H1 (cell line): ENCODE measurements at regions not wholly inside any gene's neighbourhood (a gene's known extent, or its start where the extent isn't known, plus 50 kb on each side); places are given as distances from the start of the nearest gene placed in this dataset.

ENCODE experiments used
- CTCF ChIA-PET: fragments of 300-600 bp; sonication (Branson Sonifier 250); formaldehyde crosslinking; loops from one replicate; lab custom pipeline; 2021; ENCODE audit not compliant: partially characterized antibody; lab: Charles Lee
- POLR2A ChIA-PET: fragments of 300-600 bp; sonication (Branson Sonifier 250); formaldehyde crosslinking; loops from one replicate; lab custom pipeline; 2021; ENCODE audit warnings: inconsistent platforms; ENCODE audit not compliant: partially characterized antibody; lab: Charles Lee
- DNase-seq, 2 experiments: peaks; one replicate each; pipeline versions ENCODE4 v3.0.0 to v3.0.0-alpha.2; 2010 to 2022; ENCODE audit warnings: low spot score in 2 of 2, low read depth in 1 of 2, mixed read lengths in 1 of 2
- FAIRE-seq: peaks from 2 replicates; lab custom pipeline; 2011; peaks lifted over from hg19 to GRCh38; lab: Jason Lieb, UNC
- H2AFZ ChIP-seq: 2 replicates; pipeline ENCODE4 v1.8.1; 2012; ENCODE audit warnings: low read length, inconsistent platforms
- H2AK5ac ChIP-seq: 2 replicates; pipeline ENCODE4 v1.6.1; 2013; ENCODE audit warnings: low read depth, low read length
- H2BK120ac ChIP-seq: replicated peaks from 2 replicates; pipeline ENCODE3; 2013; ENCODE audit warnings: low read depth, low read length, inconsistent platforms
- H2BK12ac ChIP-seq: 2 replicates; pipeline ENCODE4 v1.6.1; 2013; ENCODE audit warnings: low read depth, low read length
- H2BK15ac ChIP-seq: 2 replicates; pipeline ENCODE4 v1.6.1; 2013; ENCODE audit warnings: low read length
- H2BK20ac ChIP-seq: 2 replicates; pipeline ENCODE4 v1.6.1; 2013; ENCODE audit warnings: low read length
- H2BK5ac ChIP-seq: 2 replicates; pipeline ENCODE4 v1.6.1; 2013; ENCODE audit warnings: low read depth, low read length
- H3K14ac ChIP-seq: 2 replicates; pipeline ENCODE4 v1.6.1; 2013; ENCODE audit warnings: inconsistent platforms; ENCODE audit not compliant: insufficient read length
- H3K18ac ChIP-seq: 2 replicates; pipeline ENCODE4 v1.6.1; 2013; ENCODE audit warnings: low read length; ENCODE audit errors: extremely low read depth
- H3K23ac ChIP-seq: 2 replicates; pipeline ENCODE4 v1.6.1; 2013; ENCODE audit warnings: inconsistent platforms; ENCODE audit not compliant: insufficient read length
- H3K23me2 ChIP-seq: 2 replicates; pipeline ENCODE4 v1.6.1; 2013; ENCODE audit warnings: low read depth, low read length
- H3K27ac ChIP-seq: 2 replicates; pipeline ENCODE4 v1.6.1; 2011; ENCODE audit warnings: low read depth, low read length, inconsistent platforms
- H3K27me3 ChIP-seq, 4 experiments: replicated peaks in 1 of 4; 1 replicate in 1 of 4; 2 replicates in 3 of 4; pipeline versions ENCODE4 v1.6.1 to v1.8.1; 2011 to 2013; ENCODE audit warnings: low read length in 3 of 4, mild to moderate bottlenecking in 3 of 4, inconsistent platforms in 2 of 4, mixed read lengths in 2 of 4, moderate library complexity in 1 of 4; ENCODE audit not compliant: control insufficient read depth in 3 of 4, insufficient read depth in 3 of 4; ENCODE audit errors: extremely low read depth in 1 of 4
- H3K36me3 ChIP-seq, 4 experiments: 2 replicates each; pipeline versions ENCODE4 v1.6.1 to v1.8.1; 2011 to 2013; ENCODE audit warnings: mild to moderate bottlenecking in 4 of 4, low read length in 3 of 4, moderate library complexity in 2 of 4, control low read depth in 1 of 4, inconsistent platforms in 1 of 4; ENCODE audit not compliant: insufficient read depth in 4 of 4, control insufficient read depth in 2 of 4
- H3K4ac ChIP-seq: replicated peaks from 2 replicates; pipeline ENCODE3; 2013; ENCODE audit warnings: low read length, low read depth, mixed read lengths, inconsistent platforms; ENCODE audit not compliant: insufficient read length
- H3K4me1 ChIP-seq, 4 experiments: replicated peaks in 1 of 4; 1 replicate in 1 of 4; 2 replicates in 3 of 4; pipeline versions ENCODE4 v1.6.1 to v1.8.1; 2011 to 2013; ENCODE audit warnings: low read length in 3 of 4, inconsistent platforms in 2 of 4, mixed read lengths in 1 of 4; ENCODE audit not compliant: insufficient read depth in 4 of 4, control insufficient read depth in 3 of 4
- H3K4me2 ChIP-seq, 2 experiments: 2 replicates each; pipeline versions ENCODE4 v1.6.1 to v1.8.1; 2011 to 2013; ENCODE audit warnings: low read depth in 2 of 2, low read length in 2 of 2, control low read depth in 1 of 2, inconsistent platforms in 1 of 2, mild to moderate bottlenecking in 1 of 2; ENCODE audit not compliant: insufficient read depth in 1 of 2
- H3K4me3 ChIP-seq, 4 experiments: fragments of 200-600, 300-600 bp in 1 of 4; sonication (generic), shearing (Covaris generic), sonication (Bioruptor Twin) in 1 of 4; 2 replicates each; pipeline versions ENCODE4 v1.5.1 to v1.8.1; 2011 to 2016; ENCODE audit warnings: low read length in 4 of 4, low read depth in 3 of 4, control low read depth in 2 of 4, inconsistent platforms in 2 of 4, mild to moderate bottlenecking in 2 of 4, mixed read lengths in 1 of 4, moderate library complexity in 1 of 4; ENCODE audit not compliant: insufficient read depth in 2 of 4; ENCODE audit errors: extremely low read depth in 1 of 4
- H3K56ac ChIP-seq: replicated peaks from 2 replicates; pipeline ENCODE3; 2013; ENCODE audit warnings: low read depth, mild to moderate bottlenecking, mixed read lengths, low read length, inconsistent platforms; ENCODE audit not compliant: insufficient read length
- H3K79me1 ChIP-seq: 2 replicates; pipeline ENCODE4 v1.6.1; 2013; ENCODE audit warnings: low read depth, low read length, control low read depth
- H3K79me2 ChIP-seq, 2 experiments: 2 replicates each; pipeline versions ENCODE4 v1.6.1 to v1.8.1; 2012 to 2013; ENCODE audit warnings: low read length in 2 of 2, mild to moderate bottlenecking in 2 of 2, inconsistent platforms in 1 of 2; ENCODE audit not compliant: insufficient read depth in 2 of 2, control insufficient read depth in 1 of 2
- H3K9ac ChIP-seq, 4 experiments: replicated peaks in 1 of 4; 1 replicate in 1 of 4; 2 replicates in 3 of 4; pipeline versions ENCODE4 v1.6.1 to v1.8.1; 2011 to 2013; ENCODE audit warnings: low read depth in 3 of 4, low read length in 3 of 4, control low read depth in 2 of 4, mild to moderate bottlenecking in 2 of 4, moderate library complexity in 2 of 4, inconsistent platforms in 1 of 4; ENCODE audit errors: extremely low read depth in 1 of 4
- H3K9me3 ChIP-seq, 2 experiments: 2 replicates each; pipeline versions ENCODE4 v1.6.1 to v1.8.1; 2012 to 2013; ENCODE audit warnings: mild to moderate bottlenecking in 2 of 2, moderate library complexity in 2 of 2, control low read depth in 1 of 2, inconsistent platforms in 1 of 2, low read depth in 1 of 2, low read length in 1 of 2, mixed read lengths in 1 of 2; ENCODE audit not compliant: insufficient read depth in 2 of 2
- H4K20me1 ChIP-seq, 2 experiments: replicated peaks in 1 of 2; 2 replicates each; pipeline versions ENCODE3 to v1.8.1; 2011 to 2013; ENCODE audit warnings: inconsistent platforms in 2 of 2, low read length in 2 of 2, mild to moderate bottlenecking in 1 of 2; ENCODE audit not compliant: insufficient read depth in 2 of 2, control insufficient read depth in 1 of 2
- H4K5ac ChIP-seq: 2 replicates; pipeline ENCODE4 v1.6.1; 2013; ENCODE audit warnings: low read length, low read depth, mixed read lengths, inconsistent platforms; ENCODE audit not compliant: insufficient read length
- H4K8ac ChIP-seq: 2 replicates; pipeline ENCODE4 v1.8.0; 2013; ENCODE audit warnings: mild to moderate bottlenecking, moderate library complexity, low read length, inconsistent platforms; ENCODE audit not compliant: insufficient read depth; ENCODE audit errors: extremely low read depth
- H4K91ac ChIP-seq: replicated peaks from 2 replicates; pipeline ENCODE3; 2013; ENCODE audit warnings: low read length, mixed read lengths, inconsistent platforms; ENCODE audit not compliant: insufficient read length
- CBX8 ChIP-seq: fragments of 300-800, 300-1000 bp; sonication (generic); IDR thresholded peaks from 2 replicates; pipeline ENCODE4 v1.7.1; 2016; ENCODE audit warnings: low read depth, low read length, borderline replicate concordance
- CEBPB ChIP-seq: IDR thresholded peaks from 2 replicates; pipeline ENCODE4 v1.6.1; 2012; ENCODE audit warnings: low read depth, low read length
- EZH2 ChIP-seq: fragments of 200-600 bp; sonication (generic); IDR thresholded peaks from 2 replicates; pipeline ENCODE4 v1.7.1; 2012; ENCODE audit warnings: low read depth, mild to moderate bottlenecking, moderate library complexity, low read length, inconsistent platforms; ENCODE audit not compliant: severe bottlenecking
- GTF2F1 ChIP-seq: IDR thresholded peaks from 2 replicates; pipeline ENCODE4 v1.6.1; 2012; ENCODE audit warnings: low read depth, low read length, improper control_type of control experiment, borderline replicate concordance
- KDM4A ChIP-seq: IDR thresholded peaks from one replicate; pipeline ENCODE4 v1.7.1; 2012; ENCODE audit warnings: low read depth, mild to moderate bottlenecking, moderate library complexity, low read length, inconsistent platforms; ENCODE audit not compliant: severe bottlenecking
- NRF1 ChIP-seq: IDR thresholded peaks from 2 replicates; pipeline ENCODE4 v1.6.1; 2011; ENCODE audit warnings: mild to moderate bottlenecking, low read depth, low read length, improper control_type of control experiment
- POLR2A ChIP-seq, 2 experiments: IDR thresholded peaks; 1 replicate in 1 of 2; 2 replicates in 1 of 2; pipeline ENCODE4 v1.6.1; 2011; ENCODE audit warnings: low read depth in 2 of 2, low read length in 2 of 2, mild to moderate bottlenecking in 2 of 2; ENCODE audit errors: control extremely low read depth in 1 of 2
- POU5F1 ChIP-seq: IDR thresholded peaks from 2 replicates; pipeline ENCODE4 v1.6.1; 2011; ENCODE audit warnings: low read depth, mild to moderate bottlenecking, low read length, moderate library complexity
- RAD21 ChIP-seq, 2 experiments: IDR thresholded peaks in 1 of 2; conservative IDR thresholded peaks in 1 of 2; 2 replicates each; pipeline ENCODE4 v1.6.1; 2011; ENCODE audit warnings: low read depth in 2 of 2, low read length in 2 of 2, improper control_type of control experiment in 1 of 2, inconsistent platforms in 1 of 2, mild to moderate bottlenecking in 1 of 2, moderate library complexity in 1 of 2
- RNF2 ChIP-seq: fragments of 200-900, 300-1000 bp; sonication (generic); IDR thresholded peaks from 2 replicates; pipeline ENCODE4 v1.7.1; 2016; ENCODE audit warnings: borderline replicate concordance, low read depth, mild to moderate bottlenecking, antibody characterized with exemption, low read length; ENCODE audit not compliant: poor library complexity, severe bottlenecking; ENCODE audit errors: missing control alignments
- SP2 ChIP-seq: IDR thresholded peaks from 2 replicates; pipeline ENCODE4 v1.6.1; 2012; ENCODE audit warnings: mild to moderate bottlenecking, low read length, inconsistent platforms
- TCF12 ChIP-seq: IDR thresholded peaks from 2 replicates; pipeline ENCODE4 v1.6.1; 2011; ENCODE audit warnings: low read depth, mild to moderate bottlenecking, low read length
- TEAD4 ChIP-seq: IDR thresholded peaks from 2 replicates; pipeline ENCODE4 v1.6.1; 2012; ENCODE audit warnings: low read depth, low read length, inconsistent platforms, mixed read lengths
- USF2 ChIP-seq: IDR thresholded peaks from 2 replicates; pipeline ENCODE4 v1.6.1; 2011; ENCODE audit warnings: low read length, improper control_type of control experiment
- WGBS, 2 experiments: shearing (Covaris generic) in 1 of 2; methylation state at CpG; one replicate each; pipeline versions ENCODE4 v1.1.6 to v1.1.7; 2013 to 2015; ENCODE audit warnings: low lambda C conversion rate in 2 of 2, mixed read lengths in 2 of 2, inconsistent platforms in 1 of 2, low coverage in 1 of 2, missing lambda C conversion rate in 1 of 2; ENCODE audit not compliant: insufficient replicate concordance in 2 of 2, insufficient coverage in 1 of 2, insufficient read length in 1 of 2; ENCODE audit errors: extremely low coverage in 1 of 2, missing lambda C conversion rate in 1 of 2; 5-methylcytosine and 5-hydroxymethylcytosine counted together

GRCh38 chrX:39168609-39169008 is 367.4 kb downstream of the MID1IP1 start:
- H3K56ac ChIP-seq = no peak overlapping the region
- no peak overlapping the region for H2BK20ac ChIP-seq
- no peak overlapping the region for H3K18ac ChIP-seq
- H4K91ac ChIP-seq = no peak overlapping the region
- H3K23ac ChIP-seq = no peak overlapping the region
- H3K4me3 ChIP-seq = no peak overlapping the region
- H2AK5ac ChIP-seq = no peak overlapping the region
- H3K9ac ChIP-seq = no peak overlapping the region
- no peak overlapping the region for H4K5ac ChIP-seq
- no peak overlapping the region for H2BK5ac ChIP-seq
- ChIA-PET POLR2A (no interaction called here), CTCF (interaction anchor here (2.5 kb wide), 1 partner anchor 73 kb away, joined by 8 read pairs; no protein-coding TSS in a partner anchor)
- H3K27me3 ChIP-seq = peaks cover 0 to 6% (median under 1%) of the 10 kb centered on the region in 4 experiments; a peak in 2 of 7 replicates
- DNase-seq = no peak
- no peak overlapping the region for H4K8ac ChIP-seq
- no peaks in the 10 kb centered on the region for H3K23me2 ChIP-seq
- no peak overlapping the region for H3K14ac ChIP-seq
- no peak overlapping the region for H2BK15ac ChIP-seq
- H3K9me3 ChIP-seq = no peaks in the 10 kb centered on the region
- H2BK12ac ChIP-seq = no peak overlapping the region
- FAIRE-seq = no peak
- H3K4me1 ChIP-seq = no peaks in the 10 kb centered on the region
- 87 to 100% methylated on average over 1 to 6 of the region's 11 CpGs for WGBS, 2 experiments
- no peak overlapping the region for H2BK120ac ChIP-seq
- no peak overlapping the region for H2AFZ ChIP-seq
- H3K27ac ChIP-seq = no peak overlapping the region
- no peak overlapping the region for H3K4ac ChIP-seq
- no peaks in the 10 kb centered on the region for H4K20me1 ChIP-seq
- no peak overlapping the region for H3K4me2 ChIP-seq
- no peaks in the 10 kb centered on the region for H3K79me1 ChIP-seq
- no peaks in the 10 kb centered on the region for H3K36me3 ChIP-seq
- H3K79me2 ChIP-seq = no peaks in the 10 kb centered on the region
- TF ChIP-seq USF2 (no peak), CEBPB (no peak), RAD21 (IDR thresholded peaks at IDR 0.05 in 1 of 2, conservative IDR thresholded peaks at IDR 0.05 in 1 of 2; ENCODE audit: low read depth in 2 of 2, low read length in 2 of 2) (no peak), POU5F1 (no peak), TCF12 (no peak), TEAD4 (no peak), KDM4A (no peak), CBX8 (no peak), NRF1 (no peak), EZH2 (no peak), RNF2 (no peak), SP2 (no peak), GTF2F1 (no peak), POLR2A (IDR thresholded peaks at IDR 0.05; ENCODE audit: control extremely low read depth in 1 of 2, low read depth in 2 of 2, low read length in 2 of 2) (no peak)
